ENCODE measurements at regions not wholly inside any gene's neighbourhood (a gene's known extent, or its start where the extent isn't known, plus 50 kb on each side); places are given as distances from the start of the nearest gene placed in this dataset.

DNA sequence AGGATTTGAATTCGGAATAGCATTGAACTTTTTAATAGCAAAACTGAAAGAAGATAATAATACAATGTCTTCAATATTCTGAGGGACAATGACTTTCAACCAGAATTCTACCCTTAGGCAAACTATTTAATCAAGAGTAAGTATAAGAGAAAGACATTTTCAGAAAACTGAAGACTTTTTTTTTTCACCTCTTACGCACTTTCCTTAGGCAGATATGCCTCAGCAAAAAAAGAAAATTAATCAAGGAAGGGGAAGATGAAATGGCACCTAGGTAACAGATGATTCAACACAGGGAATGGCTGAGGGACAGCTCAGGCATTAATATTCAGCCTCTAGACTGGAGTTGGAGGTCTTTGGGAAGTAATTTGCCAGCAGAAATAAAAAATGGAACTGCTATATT, 184.9 kb downstream of the URB2 start:
- TF ChIP-seq HNF4A (conservative IDR thresholded peaks at IDR 0.05) (no peak), RAD21 (IDR thresholded peaks at IDR 0.05) (no peak)
- TF ChIP-seq, protein P1, sequence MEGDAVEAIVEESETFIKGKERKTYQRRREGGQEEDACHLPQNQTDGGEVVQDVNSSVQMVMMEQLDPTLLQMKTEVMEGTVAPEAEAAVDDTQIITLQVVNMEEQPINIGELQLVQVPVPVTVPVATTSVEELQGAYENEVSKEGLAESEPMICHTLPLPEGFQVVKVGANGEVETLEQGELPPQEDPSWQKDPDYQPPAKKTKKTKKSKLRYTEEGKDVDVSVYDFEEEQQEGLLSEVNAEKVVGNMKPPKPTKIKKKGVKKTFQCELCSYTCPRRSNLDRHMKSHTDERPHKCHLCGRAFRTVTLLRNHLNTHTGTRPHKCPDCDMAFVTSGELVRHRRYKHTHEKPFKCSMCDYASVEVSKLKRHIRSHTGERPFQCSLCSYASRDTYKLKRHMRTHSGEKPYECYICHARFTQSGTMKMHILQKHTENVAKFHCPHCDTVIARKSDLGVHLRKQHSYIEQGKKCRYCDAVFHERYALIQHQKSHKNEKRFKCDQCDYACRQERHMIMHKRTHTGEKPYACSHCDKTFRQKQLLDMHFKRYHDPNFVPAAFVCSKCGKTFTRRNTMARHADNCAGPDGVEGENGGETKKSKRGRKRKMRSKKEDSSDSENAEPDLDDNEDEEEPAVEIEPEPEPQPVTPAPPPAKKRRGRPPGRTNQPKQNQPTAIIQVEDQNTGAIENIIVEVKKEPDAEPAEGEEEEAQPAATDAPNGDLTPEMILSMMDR (IDR thresholded peaks at IDR 0.05; ENCODE audit: low read depth, low read length, missing input control) = no peak

Data from liver (tissue), 3 donors.